Fibroblast of the aortic adventitia (primary cell): ENCODE measurements at regions not wholly inside any gene's neighbourhood (a gene's known extent, or its start where the extent isn't known, plus 50 kb on each side); places are given as distances from the start of the nearest gene placed in this dataset.
"Not testable (repeated sequence)": the region's sequence is repeated elsewhere in the genome, so short reads cannot be mapped to it uniquely, and the experiment has no call there.

Source experiments
- DNase-seq: peaks from one replicate; pipeline ENCODE4 v3.0.0-alpha.2; 2010; ENCODE audit warnings: low read depth
- H3K4me3 ChIP-seq: 2 replicates; pipeline ENCODE4 v1.5.1; 2011; ENCODE audit warnings: low read depth, mild to moderate bottlenecking, control low read depth, low read length, moderate library complexity
- TF ChIP-seq, protein P1 (sequence below): IDR thresholded peaks from 2 replicates; pipeline ENCODE4 v1.5.1; 2011; ENCODE audit warnings: mild to moderate bottlenecking, low read length, control low read depth, inconsistent platforms; ENCODE audit not compliant: insufficient read depth

DNA sequence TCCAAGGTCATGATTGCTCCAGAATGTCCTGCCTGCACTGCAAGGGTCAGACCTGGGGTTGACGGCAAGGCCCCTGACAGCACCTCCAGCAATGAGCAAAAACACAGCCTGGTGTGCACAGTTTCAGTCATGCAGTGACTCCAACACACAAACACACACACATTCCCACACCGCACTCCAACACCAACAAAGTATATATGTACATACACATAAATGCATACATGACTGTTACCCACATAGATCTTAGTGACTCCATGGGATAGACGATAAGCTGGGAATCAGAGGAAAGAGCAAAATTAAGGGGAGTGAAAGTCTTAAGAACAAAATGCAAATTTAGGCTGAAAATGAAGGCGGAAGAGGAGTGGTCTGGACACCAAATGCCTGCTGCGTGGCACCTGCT, 112.7 kb upstream of the TEKT4 start:
- no peak for DNase-seq
- H3K4me3 ChIP-seq = no peak overlapping the region
- TF ChIP-seq, protein P1, sequence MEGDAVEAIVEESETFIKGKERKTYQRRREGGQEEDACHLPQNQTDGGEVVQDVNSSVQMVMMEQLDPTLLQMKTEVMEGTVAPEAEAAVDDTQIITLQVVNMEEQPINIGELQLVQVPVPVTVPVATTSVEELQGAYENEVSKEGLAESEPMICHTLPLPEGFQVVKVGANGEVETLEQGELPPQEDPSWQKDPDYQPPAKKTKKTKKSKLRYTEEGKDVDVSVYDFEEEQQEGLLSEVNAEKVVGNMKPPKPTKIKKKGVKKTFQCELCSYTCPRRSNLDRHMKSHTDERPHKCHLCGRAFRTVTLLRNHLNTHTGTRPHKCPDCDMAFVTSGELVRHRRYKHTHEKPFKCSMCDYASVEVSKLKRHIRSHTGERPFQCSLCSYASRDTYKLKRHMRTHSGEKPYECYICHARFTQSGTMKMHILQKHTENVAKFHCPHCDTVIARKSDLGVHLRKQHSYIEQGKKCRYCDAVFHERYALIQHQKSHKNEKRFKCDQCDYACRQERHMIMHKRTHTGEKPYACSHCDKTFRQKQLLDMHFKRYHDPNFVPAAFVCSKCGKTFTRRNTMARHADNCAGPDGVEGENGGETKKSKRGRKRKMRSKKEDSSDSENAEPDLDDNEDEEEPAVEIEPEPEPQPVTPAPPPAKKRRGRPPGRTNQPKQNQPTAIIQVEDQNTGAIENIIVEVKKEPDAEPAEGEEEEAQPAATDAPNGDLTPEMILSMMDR = no peak

DNA sequence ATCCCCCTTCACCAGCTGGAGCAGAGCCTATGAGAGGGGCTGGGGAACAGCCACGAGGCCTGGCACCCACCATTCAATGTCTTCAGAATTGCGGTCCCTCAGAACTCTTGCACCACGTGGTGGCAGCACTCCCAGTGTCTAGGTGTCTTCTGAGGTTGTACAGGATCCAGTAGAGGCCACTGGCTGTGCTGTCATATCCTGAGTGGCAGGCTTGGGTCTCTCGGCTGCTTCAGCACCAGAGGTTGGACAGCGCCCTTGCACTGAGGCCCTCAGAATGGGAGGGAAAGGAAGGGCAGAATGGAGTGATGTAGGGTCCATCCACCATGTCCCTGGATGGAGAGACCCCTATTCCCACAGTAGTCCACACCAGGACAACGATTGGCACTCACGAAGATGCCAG, 112.0 kb upstream of the TEKT4 start:
- H3K4me3 ChIP-seq = no peak overlapping the region
- TF ChIP-seq, protein P1 = no peak
- no peak for DNase-seq

DNA sequence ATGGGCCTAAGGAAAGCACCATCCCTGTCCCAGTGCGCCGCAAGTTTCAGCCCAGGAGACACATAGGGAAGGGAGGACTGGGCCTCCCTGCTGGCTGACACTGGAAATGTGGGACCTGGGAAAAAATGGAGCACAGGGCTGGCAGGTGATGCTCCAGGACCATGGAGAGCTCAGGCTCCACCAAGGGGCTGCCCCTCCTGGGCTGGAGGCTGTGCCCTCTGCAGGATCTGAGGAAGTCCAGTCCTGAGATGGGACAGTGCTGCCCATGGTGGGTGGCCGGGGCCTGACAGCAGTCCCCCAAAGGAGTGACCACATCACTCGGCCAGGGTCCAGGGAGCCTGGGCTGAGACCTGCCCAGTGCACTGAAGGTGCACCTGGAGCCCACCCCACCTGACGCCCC, 108.6 kb upstream of the TEKT4 start:
- DNase-seq = no peak
- H3K4me3 ChIP-seq = no peak overlapping the region
- TF ChIP-seq, protein P1 = no peak

- DNase-seq = no peak
- no peak overlapping the region for H3K4me3 ChIP-seq
- TF ChIP-seq, protein P1 = no peak
Measured at GRCh38 chr2:94763318-94763717, 107.9 kb upstream of the TEKT4 start.

- H3K4me3 ChIP-seq, DNase-seq: not testable (repeated sequence)
Measured at GRCh38 chr2:94764331-94764730, 106.9 kb upstream of the TEKT4 start.

DNA sequence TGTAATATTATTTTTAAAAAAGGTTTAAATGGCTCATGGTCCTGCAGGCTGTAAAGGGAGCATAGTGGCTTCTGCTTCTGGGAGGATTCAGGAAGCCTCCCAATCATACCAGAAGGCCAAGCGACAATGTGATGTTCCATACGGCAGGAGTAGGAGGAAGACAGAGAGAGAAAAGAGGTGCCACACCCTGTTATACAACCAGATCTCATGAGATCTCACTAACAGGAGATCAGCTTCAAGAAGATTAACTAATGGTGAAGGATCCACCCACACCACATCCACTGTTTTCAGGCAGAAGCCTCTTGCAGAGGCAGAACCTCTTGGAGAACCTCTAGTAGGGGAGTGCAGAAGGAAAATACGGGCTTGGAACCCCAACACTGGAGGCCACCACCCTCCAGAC, 103.9 kb upstream of the TEKT4 start:
- H3K4me3 ChIP-seq = no peak overlapping the region
- TF ChIP-seq, protein P1 = no peak
- no peak for DNase-seq

DNA sequence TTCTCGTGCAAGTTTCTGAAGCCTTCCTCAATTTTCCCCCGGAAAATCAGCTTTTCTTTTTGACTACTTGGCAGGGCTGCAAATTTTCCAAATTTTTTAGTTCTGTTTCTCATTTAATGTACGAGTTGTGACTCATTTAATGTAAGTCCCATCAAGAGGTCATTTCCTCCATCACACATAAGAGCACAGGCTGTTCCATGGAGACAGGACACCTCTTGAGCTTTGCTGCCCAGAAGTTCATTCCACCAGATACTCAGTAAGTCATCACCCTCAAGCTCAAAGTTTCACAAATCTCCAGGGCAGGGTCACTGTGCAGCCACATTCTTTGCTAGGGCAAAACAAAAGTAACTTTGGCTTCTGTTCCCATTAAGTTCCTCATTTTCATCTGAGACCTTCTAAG, 101.5 kb upstream of the TEKT4 start:
- no peak overlapping the region for H3K4me3 ChIP-seq
- TF ChIP-seq, protein P1 = no peak
- no peak for DNase-seq
